GM12873 (cell line): ENCODE measurements at regions not wholly inside any gene's neighbourhood (a gene's known extent, or its start where the extent isn't known, plus 50 kb on each side); places are given as distances from the start of the nearest gene placed in this dataset.

Experiments
- TF ChIP-seq, protein P1 (sequence below): IDR thresholded peaks from 2 replicates; pipeline ENCODE4 v1.5.1; 2012; ENCODE audit warnings: low read depth, mild to moderate bottlenecking, moderate library complexity, low read length, control low read depth; ENCODE audit not compliant: insufficient read depth; ENCODE audit errors: missing control alignments

DNA sequence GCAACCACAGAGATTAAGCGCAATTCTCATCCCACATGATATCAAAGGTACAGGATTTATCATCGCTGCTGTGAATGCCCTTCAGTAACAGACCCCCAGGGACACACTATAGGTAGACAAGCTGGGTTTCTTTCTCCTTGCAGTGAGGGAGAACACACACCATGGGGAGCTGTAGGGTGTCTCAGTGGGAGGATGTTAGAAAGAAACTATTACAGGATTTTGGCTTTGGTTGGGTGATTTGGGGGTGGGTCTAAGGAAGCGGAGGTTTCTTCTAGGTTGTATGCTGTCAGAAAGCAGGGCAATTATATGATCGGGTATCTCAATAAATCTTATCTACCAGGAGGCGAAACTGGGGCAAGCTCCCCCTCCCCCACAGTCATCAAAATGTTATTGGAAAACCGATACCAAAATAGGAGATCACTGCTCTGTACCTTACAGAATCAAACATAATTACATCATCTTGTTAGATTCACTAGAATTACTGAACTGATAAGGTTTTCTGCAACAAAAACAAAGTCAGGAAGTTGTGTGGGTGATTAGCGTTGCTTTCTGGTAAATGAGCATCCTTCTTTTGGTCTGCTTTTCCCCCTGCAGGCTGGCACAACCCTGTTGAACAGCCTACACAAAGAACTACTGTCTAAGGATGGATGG, 209.7 kb downstream of the TEX36 start:
- TF ChIP-seq, protein P1, sequence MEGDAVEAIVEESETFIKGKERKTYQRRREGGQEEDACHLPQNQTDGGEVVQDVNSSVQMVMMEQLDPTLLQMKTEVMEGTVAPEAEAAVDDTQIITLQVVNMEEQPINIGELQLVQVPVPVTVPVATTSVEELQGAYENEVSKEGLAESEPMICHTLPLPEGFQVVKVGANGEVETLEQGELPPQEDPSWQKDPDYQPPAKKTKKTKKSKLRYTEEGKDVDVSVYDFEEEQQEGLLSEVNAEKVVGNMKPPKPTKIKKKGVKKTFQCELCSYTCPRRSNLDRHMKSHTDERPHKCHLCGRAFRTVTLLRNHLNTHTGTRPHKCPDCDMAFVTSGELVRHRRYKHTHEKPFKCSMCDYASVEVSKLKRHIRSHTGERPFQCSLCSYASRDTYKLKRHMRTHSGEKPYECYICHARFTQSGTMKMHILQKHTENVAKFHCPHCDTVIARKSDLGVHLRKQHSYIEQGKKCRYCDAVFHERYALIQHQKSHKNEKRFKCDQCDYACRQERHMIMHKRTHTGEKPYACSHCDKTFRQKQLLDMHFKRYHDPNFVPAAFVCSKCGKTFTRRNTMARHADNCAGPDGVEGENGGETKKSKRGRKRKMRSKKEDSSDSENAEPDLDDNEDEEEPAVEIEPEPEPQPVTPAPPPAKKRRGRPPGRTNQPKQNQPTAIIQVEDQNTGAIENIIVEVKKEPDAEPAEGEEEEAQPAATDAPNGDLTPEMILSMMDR, result no peak

GRCh38 chr10:125472010-125472607, 210.9 kb downstream of the TEX36 start:
- TF ChIP-seq, protein P1, result no peak

GRCh38 chr10:125468278-125468677, 214.7 kb downstream of the TEX36 start:
- TF ChIP-seq, protein P1, result no peak

DNA sequence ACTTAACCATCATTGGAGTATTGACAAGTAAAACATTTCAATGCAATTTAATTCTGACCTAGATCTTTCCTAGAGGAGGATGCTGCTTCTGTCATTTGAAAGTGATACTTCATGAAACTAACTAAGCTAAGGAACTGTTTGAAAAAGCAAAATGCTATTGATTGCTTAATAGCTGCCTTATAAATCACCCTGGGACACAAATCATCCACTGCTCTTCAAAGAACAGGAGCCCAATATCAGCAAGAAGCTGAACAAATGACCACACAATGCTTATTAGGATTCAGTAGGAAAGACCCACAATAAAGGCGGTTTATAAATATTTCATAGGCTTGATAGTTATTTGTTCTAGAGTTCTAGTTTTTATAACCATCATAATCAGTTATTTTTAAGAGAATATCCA, 216.3 kb downstream of the TEX36 start:
- TF ChIP-seq, protein P1, result no peak

DNA sequence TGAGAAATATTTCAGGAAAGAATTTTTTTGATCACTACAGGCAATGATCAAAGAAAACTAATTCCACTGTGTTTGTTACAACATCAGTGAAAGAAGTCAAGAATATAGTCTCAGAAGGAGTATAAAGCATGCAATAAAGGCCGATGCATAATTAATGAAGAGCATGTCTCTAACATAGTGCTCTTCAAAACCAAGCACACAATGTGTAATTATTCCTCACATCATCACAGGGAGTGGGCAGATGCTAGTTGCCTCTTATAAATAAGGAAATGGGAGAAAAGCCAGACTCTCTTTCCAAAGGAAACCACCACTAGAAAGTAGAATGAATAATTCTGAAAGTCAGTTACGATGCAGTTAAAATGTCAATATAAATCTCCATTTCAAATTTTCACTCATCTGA, 220.1 kb downstream of the TEX36 start:
- TF ChIP-seq, protein P1, result no peak

DNA sequence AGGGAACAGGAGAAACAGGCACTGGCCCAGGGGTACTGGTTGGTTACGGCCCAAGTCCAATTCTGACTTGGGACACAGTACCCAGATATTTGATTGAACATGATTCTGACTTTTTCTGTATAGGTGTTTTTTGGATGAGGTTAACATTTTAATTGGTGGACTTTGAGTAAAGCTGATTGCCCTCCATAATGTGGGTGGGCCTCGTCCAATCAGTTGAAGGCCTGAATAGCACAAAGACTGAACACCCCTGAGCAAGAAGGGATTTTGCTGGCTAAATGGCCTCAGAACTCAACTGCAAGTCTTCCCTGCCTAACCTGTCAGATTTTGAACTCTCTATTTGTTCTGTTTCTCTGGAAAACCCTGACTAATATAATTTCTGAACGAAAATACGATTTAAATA, 222.6 kb downstream of the TEX36 start:
- TF ChIP-seq, protein P1, result no peak

GRCh38 chr10:125457406-125457805, 225.6 kb downstream of the TEX36 start:
- TF ChIP-seq, protein P1, result no peak
